SJSA1 (cell line): ENCODE measurements at regions not wholly inside any gene's neighbourhood (a gene's known extent, or its start where the extent isn't known, plus 50 kb on each side); places are given as distances from the start of the nearest gene placed in this dataset.
"Not testable (repeated sequence)": the region's sequence is repeated elsewhere in the genome, so short reads cannot be mapped to it uniquely, and the experiment has no call there.

ENCODE experiments used
- DNase-seq, 2 experiments: peaks; one replicate each; pipeline ENCODE4 v3.0.0-alpha.2; 2015 to 2020; ENCODE audit warnings: low spot score in 2 of 2, low read depth in 1 of 2
- H3K27ac ChIP-seq: fragments of 250-450 bp; sonication (Bioruptor Pico); 2 replicates; pipeline ENCODE4 v1.5.1; 2020; ENCODE audit warnings: mild to moderate bottlenecking, moderate library complexity
- H3K27me3 ChIP-seq: fragments of 250-450 bp; sonication (Bioruptor Pico); replicated peaks from 2 replicates; pipeline ENCODE4 v1.5.1; 2020; ENCODE audit warnings: mild to moderate bottlenecking, moderate library complexity
- H3K36me3 ChIP-seq: fragments of 250-450 bp; sonication (Bioruptor Pico); 2 replicates; pipeline ENCODE4 v1.5.1; 2020; ENCODE audit warnings: mild to moderate bottlenecking
- H3K4me1 ChIP-seq: fragments of 250-450 bp; sonication (Bioruptor Pico); replicated peaks from 2 replicates; pipeline ENCODE4 v1.6.1; 2021; ENCODE audit warnings: mild to moderate bottlenecking
- H3K4me3 ChIP-seq: fragments of 250-450 bp; sonication (Bioruptor Pico); 2 replicates; pipeline ENCODE4 v1.5.1; 2020; ENCODE audit warnings: mild to moderate bottlenecking
- H3K9me3 ChIP-seq: fragments of 250-450 bp; sonication (Bioruptor Pico); replicated peaks from 2 replicates; pipeline ENCODE4 v1.5.1; 2020; ENCODE audit warnings: mild to moderate bottlenecking

GRCh38 chr20:5492937-5493336 lies 117.9 kb downstream of the GPCPD1 start:
- Histone ChIP-seq H3K36me3 (no peaks in the 10 kb centered on the region), H3K9me3 (no peaks in the 10 kb centered on the region), H3K4me1 (no peaks in the 10 kb centered on the region), H3K27me3 (no peaks in the 10 kb centered on the region; the same call in none of the 2 replicates), H3K27ac (no peak overlapping the region), H3K4me3 (no peak overlapping the region)
- DNase-seq, result no peak

GRCh38 chr20:5491455-5491854 lies 119.4 kb downstream of the GPCPD1 start:
- no peak for DNase-seq
- Histone ChIP-seq H3K27me3 (peaks cover 5% of the 10 kb centered on the region), H3K27ac (no peak overlapping the region), H3K9me3 (no peaks in the 10 kb centered on the region), H3K4me1 (no peaks in the 10 kb centered on the region), H3K36me3 (no peaks in the 10 kb centered on the region), H3K4me3 (no peak overlapping the region)

GRCh38 chr20:5489601-5490000 lies 121.2 kb downstream of the GPCPD1 start:
- peaks cover 5% of the 10 kb centered on the region for H3K27me3 ChIP-seq
- DNase-seq, result no peak
- H3K4me3 ChIP-seq, result no peak overlapping the region
- no peak overlapping the region for H3K27ac ChIP-seq
- no peaks in the 10 kb centered on the region for H3K4me1 ChIP-seq
- no peaks in the 10 kb centered on the region for H3K9me3 ChIP-seq
- no peaks in the 10 kb centered on the region for H3K36me3 ChIP-seq

DNA sequence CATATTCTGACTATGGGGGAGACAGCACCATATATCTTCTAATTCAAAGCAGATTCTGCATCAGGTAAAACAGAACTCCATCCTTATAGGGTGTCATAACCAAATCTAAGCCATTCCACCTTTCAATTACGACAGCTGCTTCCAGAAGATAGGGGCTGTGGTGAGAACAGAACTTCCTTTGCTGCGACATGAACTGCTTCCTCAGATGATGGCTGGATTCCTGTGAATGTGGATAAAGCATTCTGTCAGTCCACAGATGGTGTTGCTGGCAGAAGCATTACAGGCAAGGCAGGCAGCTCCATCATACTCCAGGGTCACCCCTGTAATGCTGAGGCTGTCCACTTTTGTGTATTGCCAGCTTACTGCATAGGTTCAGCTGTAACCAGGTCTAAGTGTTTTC lies 122.0 kb downstream of the GPCPD1 start:
- H3K9me3 ChIP-seq, result no peaks in the 10 kb centered on the region
- H3K27me3 ChIP-seq, result peaks cover 7% of the 10 kb centered on the region
- no peak for DNase-seq
- no peaks in the 10 kb centered on the region for H3K4me1 ChIP-seq
- H3K36me3 ChIP-seq, result no peaks in the 10 kb centered on the region
- H3K27ac ChIP-seq, result no peak overlapping the region
- H3K4me3 ChIP-seq, result no peak overlapping the region

GRCh38 chr20:5486377-5487054 lies 124.3 kb downstream of the GPCPD1 start:
- no peaks in the 10 kb centered on the region for H3K9me3 ChIP-seq
- no peak overlapping the region for H3K4me3 ChIP-seq
- H3K36me3 ChIP-seq, result no peaks in the 10 kb centered on the region
- no peaks in the 10 kb centered on the region for H3K4me1 ChIP-seq
- peaks cover 16% of the 10 kb centered on the region for H3K27me3 ChIP-seq
- H3K27ac ChIP-seq, result no peak overlapping the region
- DNase-seq, result no peak

DNA sequence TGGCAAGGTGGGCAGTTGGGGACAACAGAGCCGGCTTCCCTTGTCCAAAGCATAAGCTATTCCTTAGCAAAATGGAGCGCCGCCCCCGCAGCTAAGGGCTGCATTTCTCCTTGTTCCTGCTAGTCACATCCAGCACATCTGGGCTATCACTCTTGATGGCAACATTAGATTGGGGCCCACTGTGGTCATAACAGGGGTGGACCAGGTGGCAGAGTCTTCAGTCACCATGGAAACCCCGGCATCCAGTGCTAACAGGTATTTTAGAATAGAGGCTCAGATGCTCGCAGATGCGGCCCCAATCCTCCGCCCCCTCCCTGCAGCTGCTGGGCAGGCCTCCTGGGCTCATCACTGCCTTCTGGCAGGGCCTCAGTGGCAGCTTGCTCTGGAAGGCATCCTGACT lies 125.9 kb downstream of the GPCPD1 start:
- Histone ChIP-seq H3K27ac (no peak overlapping the region), H3K4me1 (no peaks in the 10 kb centered on the region), H3K9me3 (no peaks in the 10 kb centered on the region), H3K36me3 (no peaks in the 10 kb centered on the region), H3K27me3 (peaks cover 22% of the 10 kb centered on the region), H3K4me3 (no peak overlapping the region)
- no peak for DNase-seq

DNA sequence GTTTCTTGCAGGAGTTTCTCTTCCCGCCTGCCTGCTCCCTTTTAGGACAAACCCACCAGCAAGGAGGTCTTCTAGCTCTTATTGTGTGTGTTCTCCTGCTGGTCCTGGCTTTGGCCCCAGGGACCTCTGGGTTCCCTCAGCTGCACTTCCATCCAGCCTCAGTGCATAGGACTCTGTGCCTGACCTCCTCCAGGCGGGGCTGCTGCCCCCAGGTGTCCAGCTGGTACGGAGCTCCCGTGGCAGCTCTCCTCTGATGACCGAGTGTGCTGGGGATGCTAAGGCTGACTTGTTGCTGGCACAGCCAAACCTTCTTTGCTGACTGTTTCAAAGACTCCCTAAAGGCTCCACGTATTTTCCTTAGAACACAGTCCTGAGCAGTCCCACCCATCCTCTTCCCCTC lies 126.5 kb downstream of the GPCPD1 start:
- peaks cover 22% of the 10 kb centered on the region for H3K27me3 ChIP-seq
- no peaks in the 10 kb centered on the region for H3K4me1 ChIP-seq
- H3K36me3 ChIP-seq, result no peaks in the 10 kb centered on the region
- H3K4me3 ChIP-seq, result no peak overlapping the region
- H3K9me3 ChIP-seq, result no peaks in the 10 kb centered on the region
- no peak for DNase-seq
- H3K27ac ChIP-seq, result no peak overlapping the region

GRCh38 chr20:5482791-5483190 lies 128.0 kb downstream of the GPCPD1 start:
- peaks cover 25% of the 10 kb centered on the region for H3K27me3 ChIP-seq
- no peaks in the 10 kb centered on the region for H3K9me3 ChIP-seq
- H3K36me3 ChIP-seq, result no peaks in the 10 kb centered on the region
- H3K4me3 ChIP-seq, result no peak overlapping the region
- no peak overlapping the region for H3K27ac ChIP-seq
- no peaks in the 10 kb centered on the region for H3K4me1 ChIP-seq
- no peak for DNase-seq

DNA sequence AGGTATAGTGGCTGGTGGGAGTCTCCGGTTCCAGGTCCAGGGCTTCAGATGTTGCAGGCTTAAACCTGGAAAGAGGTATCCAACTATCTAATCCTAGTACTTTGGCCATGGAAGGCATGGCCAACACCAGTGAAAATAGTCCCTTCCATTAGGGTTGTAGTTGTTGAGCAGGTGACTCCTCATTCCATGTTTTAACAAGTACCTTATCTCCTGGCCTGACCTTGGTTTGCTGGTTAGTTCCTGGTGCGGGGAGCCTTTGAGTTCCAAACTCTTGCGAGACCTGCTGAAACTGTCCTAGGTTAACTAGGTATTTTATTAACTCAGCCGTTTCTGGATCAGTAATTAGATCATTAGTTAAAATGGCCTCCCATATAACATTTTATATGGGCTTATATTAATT lies 128.9 kb downstream of the GPCPD1 start:
- no peaks in the 10 kb centered on the region for H3K36me3 ChIP-seq
- no peaks in the 10 kb centered on the region for H3K9me3 ChIP-seq
- H3K4me1 ChIP-seq, result no peaks in the 10 kb centered on the region
- H3K27ac ChIP-seq, result no peak overlapping the region
- no peak overlapping the region for H3K4me3 ChIP-seq
- no peak for DNase-seq
- peaks cover 20% of the 10 kb centered on the region for H3K27me3 ChIP-seq

- Histone ChIP-seq H3K27me3 (peaks cover 20% of the 10 kb centered on the region), H3K4me1 (no peaks in the 10 kb centered on the region), H3K36me3 (no peaks in the 10 kb centered on the region), H3K27ac (no peak overlapping the region), H3K4me3 (no peak overlapping the region), H3K9me3 (no peaks in the 10 kb centered on the region)
- no peak for DNase-seq
Observed at GRCh38 chr20:5480824-5481600, 129.8 kb downstream of the GPCPD1 start.

DNA sequence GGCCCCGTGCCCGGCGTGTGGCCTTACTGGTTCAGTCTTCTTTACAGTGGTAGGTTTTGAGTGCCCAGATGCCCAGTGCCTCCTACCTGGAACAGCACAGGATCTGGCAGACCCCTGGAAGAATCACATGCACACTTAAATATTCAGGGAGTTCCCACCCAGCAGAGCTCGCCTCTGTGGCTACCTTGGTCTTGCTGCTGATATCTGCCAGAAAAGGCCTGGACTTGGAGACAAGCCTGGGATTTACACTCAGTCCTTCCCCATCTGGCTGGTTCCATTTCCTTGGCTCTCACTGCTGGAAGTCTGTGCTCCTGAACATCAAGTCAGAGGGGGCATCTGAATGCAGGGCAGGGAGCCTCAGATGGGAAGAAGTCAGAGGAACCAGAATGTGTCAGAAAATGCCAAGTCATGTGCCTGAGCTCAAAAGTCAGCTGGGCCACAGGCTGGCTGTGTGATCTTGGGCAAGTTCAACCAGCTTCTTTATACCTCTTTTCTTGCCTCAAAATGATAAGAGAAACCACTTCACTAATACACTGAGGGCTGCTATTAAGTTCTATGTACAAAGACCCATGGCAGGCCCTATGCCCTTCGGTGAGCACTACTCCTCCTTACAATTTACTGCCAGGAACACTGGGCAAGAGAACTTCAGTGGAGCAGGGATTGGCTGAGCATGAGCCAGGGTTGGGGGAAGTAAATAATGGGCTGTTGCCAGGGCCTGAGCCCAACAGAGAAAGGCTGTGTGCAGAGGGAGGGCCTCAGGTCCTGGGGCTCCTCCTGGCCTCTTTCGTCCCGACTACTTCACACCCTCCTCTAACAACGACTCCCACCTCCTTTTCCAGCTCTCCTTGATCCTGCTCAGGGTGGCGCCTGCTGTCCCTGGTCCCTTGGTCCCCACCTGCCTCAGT lies 135.9 kb downstream of the GPCPD1 start:
- no peaks in the 10 kb centered on the region for H3K36me3 ChIP-seq
- H3K4me3 ChIP-seq, result no peak overlapping the region
- H3K9me3 ChIP-seq, result no peaks in the 10 kb centered on the region

GRCh38 chr20:5471866-5472265 lies 138.9 kb downstream of the GPCPD1 start:
- not testable (repeated sequence) for H3K27ac ChIP-seq, H3K36me3 ChIP-seq, H3K4me1 ChIP-seq, H3K27me3 ChIP-seq, H3K4me3 ChIP-seq, DNase-seq, H3K9me3 ChIP-seq

More for the DNA sequence above, 135.9 kb downstream of the GPCPD1 start:
- Histone ChIP-seq H3K27me3 (peaks cover 3% of the 10 kb centered on the region; the same call in 1 of the 2 replicates), H3K27ac (no peak overlapping the region), H3K4me1 (no peaks in the 10 kb centered on the region)
- DNase-seq, result no peak

GRCh38 chr20:5471368-5471767 lies 139.4 kb downstream of the GPCPD1 start:
- Histone ChIP-seq H3K27me3 (peaks cover 6% of the 10 kb centered on the region; the same call in 1 of the 2 replicates), H3K4me3 (no peak overlapping the region), H3K9me3 (no peaks in the 10 kb centered on the region), H3K36me3 (no peaks in the 10 kb centered on the region), H3K27ac (no peak overlapping the region), H3K4me1 (no peaks in the 10 kb centered on the region)
- DNase-seq, result no peak

GRCh38 chr20:5470943-5471342 lies 139.9 kb downstream of the GPCPD1 start:
- no peaks in the 10 kb centered on the region for H3K36me3 ChIP-seq
- no peak overlapping the region for H3K4me3 ChIP-seq
- no peak for DNase-seq
- no peaks in the 10 kb centered on the region for H3K4me1 ChIP-seq
- H3K9me3 ChIP-seq, result no peaks in the 10 kb centered on the region
- H3K27me3 ChIP-seq, result peaks cover 7% of the 10 kb centered on the region; the same call in 1 of the 2 replicates
- no peak overlapping the region for H3K27ac ChIP-seq
